HUES64 (cell line): ENCODE measurements at regions not wholly inside any gene's neighbourhood (a gene's known extent, or its start where the extent isn't known, plus 50 kb on each side); places are given as distances from the start of the nearest gene placed in this dataset.

ENCODE experiments used
- H3K27ac ChIP-seq: 2 replicates; pipeline ENCODE4 v1.7.0; 2013; ENCODE audit warnings: low read depth, low read length, inconsistent platforms
- H3K27me3 ChIP-seq: 2 replicates; pipeline ENCODE4 v1.6.1; 2013; ENCODE audit warnings: mild to moderate bottlenecking, low read length; ENCODE audit not compliant: insufficient read depth
- H3K36me3 ChIP-seq: 2 replicates; pipeline ENCODE4 v1.6.1; 2013; ENCODE audit warnings: mild to moderate bottlenecking, low read length; ENCODE audit not compliant: insufficient read depth
- H3K4me1 ChIP-seq: 2 replicates; pipeline ENCODE4 v1.6.1; 2013; ENCODE audit warnings: mild to moderate bottlenecking, low read length, moderate library complexity; ENCODE audit not compliant: insufficient read depth
- H3K4me3 ChIP-seq: 2 replicates; pipeline ENCODE4 v1.5.1; 2013; ENCODE audit warnings: mild to moderate bottlenecking, low read length, moderate library complexity
- H3K9ac ChIP-seq: 2 replicates; pipeline ENCODE4 v1.6.1; 2013; ENCODE audit warnings: mild to moderate bottlenecking, low read depth, low read length
- H3K9me3 ChIP-seq: 2 replicates; pipeline ENCODE4 v1.6.1; 2013; ENCODE audit warnings: low read depth, low read length; ENCODE audit not compliant: insufficient read depth
- WGBS: fragments of 150-250, 120-280 bp; methylation state at CpG from one replicate; pipeline ENCODE4 v1.1.7; 2013; ENCODE audit warnings: missing lambda C conversion rate; 5-methylcytosine and 5-hydroxymethylcytosine counted together

GRCh38 chr7:15853832-15854470, 167.5 kb upstream of the MEOX2 start:
- Histone ChIP-seq H3K9ac (no peak overlapping the region), H3K4me1 (no peaks in the 10 kb centered on the region), H3K36me3 (no peaks in the 10 kb centered on the region), H3K4me3 (no peak overlapping the region), H3K9me3 (no peaks in the 10 kb centered on the region), H3K27ac (no peak overlapping the region), H3K27me3 (no peaks in the 10 kb centered on the region)
- WGBS, result 85% methylated on average over 2 of the region's 2 CpGs

GRCh38 chr7:15851201-15851600, 164.7 kb upstream of the MEOX2 start:
- no peaks in the 10 kb centered on the region for H3K4me1 ChIP-seq
- no peaks in the 10 kb centered on the region for H3K36me3 ChIP-seq
- H3K27me3 ChIP-seq, result no peaks in the 10 kb centered on the region
- no peak overlapping the region for H3K9ac ChIP-seq
- H3K4me3 ChIP-seq, result no peak overlapping the region
- WGBS, result 96% methylated on average over 6 of the region's 6 CpGs
- no peak overlapping the region for H3K27ac ChIP-seq
- no peaks in the 10 kb centered on the region for H3K9me3 ChIP-seq

- WGBS, result 95% methylated on average over 1 of the region's 1 CpG
- no peaks in the 10 kb centered on the region for H3K27me3 ChIP-seq
- no peaks in the 10 kb centered on the region for H3K36me3 ChIP-seq
- no peak overlapping the region for H3K9ac ChIP-seq
- H3K27ac ChIP-seq, result no peak overlapping the region
- no peak overlapping the region for H3K4me3 ChIP-seq
- no peaks in the 10 kb centered on the region for H3K4me1 ChIP-seq
- H3K9me3 ChIP-seq, result no peaks in the 10 kb centered on the region
Observed at GRCh38 chr7:15848901-15849300, 162.4 kb upstream of the MEOX2 start.

GRCh38 chr7:15848362-15848761, 161.9 kb upstream of the MEOX2 start:
- H3K27me3 ChIP-seq, result no peaks in the 10 kb centered on the region
- H3K4me1 ChIP-seq, result no peaks in the 10 kb centered on the region
- H3K9me3 ChIP-seq, result no peaks in the 10 kb centered on the region
- 89% methylated on average over 3 of the region's 3 CpGs for WGBS
- no peaks in the 10 kb centered on the region for H3K36me3 ChIP-seq
- H3K4me3 ChIP-seq, result no peak overlapping the region
- H3K9ac ChIP-seq, result no peak overlapping the region
- no peak overlapping the region for H3K27ac ChIP-seq

GRCh38 chr7:15845868-15846267, 159.4 kb upstream of the MEOX2 start:
- WGBS, result 96% methylated on average over 3 of the region's 3 CpGs
- H3K9ac ChIP-seq, result no peak overlapping the region
- no peak overlapping the region for H3K4me3 ChIP-seq
- no peaks in the 10 kb centered on the region for H3K4me1 ChIP-seq
- H3K27me3 ChIP-seq, result no peaks in the 10 kb centered on the region
- H3K27ac ChIP-seq, result no peak overlapping the region
- H3K9me3 ChIP-seq, result no peaks in the 10 kb centered on the region
- no peaks in the 10 kb centered on the region for H3K36me3 ChIP-seq

GRCh38 chr7:15845461-15845860, 159.0 kb upstream of the MEOX2 start:
- Histone ChIP-seq H3K9ac (no peak overlapping the region), H3K27ac (no peak overlapping the region), H3K4me3 (no peak overlapping the region), H3K36me3 (no peaks in the 10 kb centered on the region), H3K27me3 (no peaks in the 10 kb centered on the region), H3K4me1 (no peaks in the 10 kb centered on the region), H3K9me3 (no peaks in the 10 kb centered on the region)
- WGBS, result 97% methylated on average over 2 of the region's 2 CpGs

- WGBS, result 37% methylated on average over 15 of the region's 15 CpGs
Observed at GRCh38 chr7:15839416-15840100, 153.1 kb upstream of the MEOX2 start.

GRCh38 chr7:15838265-15838664, 151.8 kb upstream of the MEOX2 start:
- H3K27me3 ChIP-seq, result no peaks in the 10 kb centered on the region
- WGBS, result 93% methylated on average over 1 of the region's 2 CpGs
- no peak overlapping the region for H3K4me3 ChIP-seq
- H3K36me3 ChIP-seq, result no peaks in the 10 kb centered on the region
- no peak overlapping the region for H3K27ac ChIP-seq
- peaks cover 22% of the 10 kb centered on the region for H3K4me1 ChIP-seq
- no peak overlapping the region for H3K9ac ChIP-seq
- H3K9me3 ChIP-seq, result no peaks in the 10 kb centered on the region

More at GRCh38 chr7:15839416-15840100, 153.1 kb upstream of the MEOX2 start:
- H3K27ac ChIP-seq, result peak overlapping the region; percentile 75
- H3K9ac ChIP-seq, result peak overlapping the region; percentile 63
- H3K4me3 ChIP-seq, result peak overlapping the region; percentile 36
- H3K9me3 ChIP-seq, result no peaks in the 10 kb centered on the region
- H3K4me1 ChIP-seq, result peaks cover 22% of the 10 kb centered on the region
- no peaks in the 10 kb centered on the region for H3K27me3 ChIP-seq
- H3K36me3 ChIP-seq, result no peaks in the 10 kb centered on the region

GRCh38 chr7:15837306-15837950, 150.9 kb upstream of the MEOX2 start:
- no peaks in the 10 kb centered on the region for H3K36me3 ChIP-seq
- no peak overlapping the region for H3K27ac ChIP-seq
- H3K4me3 ChIP-seq, result no peak overlapping the region
- H3K27me3 ChIP-seq, result no peaks in the 10 kb centered on the region
- no peak overlapping the region for H3K9ac ChIP-seq
- no peaks in the 10 kb centered on the region for H3K9me3 ChIP-seq
- 93% methylated on average over 5 of the region's 5 CpGs for WGBS
- peaks cover 22% of the 10 kb centered on the region for H3K4me1 ChIP-seq

- no peak overlapping the region for H3K9ac ChIP-seq
- no peak overlapping the region for H3K27ac ChIP-seq
- H3K27me3 ChIP-seq, result no peaks in the 10 kb centered on the region
- H3K4me1 ChIP-seq, result peaks cover 22% of the 10 kb centered on the region
- WGBS, result no CpG with 5 or more reads among the region's 2 CpGs
- no peaks in the 10 kb centered on the region for H3K9me3 ChIP-seq
- H3K4me3 ChIP-seq, result no peak overlapping the region
- H3K36me3 ChIP-seq, result no peaks in the 10 kb centered on the region
Observed at GRCh38 chr7:15836651-15837050, 150.2 kb upstream of the MEOX2 start.

GRCh38 chr7:15836041-15836440, 149.6 kb upstream of the MEOX2 start:
- no peak overlapping the region for H3K9ac ChIP-seq
- H3K27ac ChIP-seq, result no peak overlapping the region
- no peaks in the 10 kb centered on the region for H3K9me3 ChIP-seq
- peaks cover 22% of the 10 kb centered on the region for H3K4me1 ChIP-seq
- no peaks in the 10 kb centered on the region for H3K27me3 ChIP-seq
- no peak overlapping the region for H3K4me3 ChIP-seq
- H3K36me3 ChIP-seq, result no peaks in the 10 kb centered on the region
- 94% methylated on average over 3 of the region's 4 CpGs for WGBS
